NCI-H2171 (cell line): ENCODE measurements at regions not wholly inside any gene's neighbourhood (a gene's known extent, or its start where the extent isn't known, plus 50 kb on each side); places are given as distances from the start of the nearest gene placed in this dataset.
"Not testable (repeated sequence)": the region's sequence is repeated elsewhere in the genome, so short reads cannot be mapped to it uniquely, and the experiment has no call there.

Source experiments
- DNase-seq: peaks from one replicate; lab custom pipeline; 2025; lab: John Stamatoyannopoulos, UW

DNA sequence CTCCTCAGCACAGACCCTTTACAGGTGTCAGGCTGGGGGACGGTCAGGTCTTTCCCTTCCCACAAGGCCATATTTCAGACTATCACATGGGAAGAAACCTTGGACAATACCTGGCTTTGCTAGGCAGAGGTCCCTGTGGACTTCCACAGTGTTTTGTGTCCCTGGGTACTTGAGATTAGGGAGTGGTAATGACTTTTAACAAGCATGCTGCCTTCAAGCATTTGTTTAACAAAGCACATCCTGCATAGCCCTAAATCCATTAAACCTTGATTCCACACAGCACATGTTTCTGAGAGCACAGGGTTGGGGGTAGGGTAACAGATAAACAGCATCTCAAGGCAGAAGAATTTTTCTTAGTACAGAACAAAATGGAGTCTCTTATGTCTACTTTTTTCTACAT, 451.2 kb downstream of the PLOD2 start:
- DNase-seq, result not testable (repeated sequence)

DNA sequence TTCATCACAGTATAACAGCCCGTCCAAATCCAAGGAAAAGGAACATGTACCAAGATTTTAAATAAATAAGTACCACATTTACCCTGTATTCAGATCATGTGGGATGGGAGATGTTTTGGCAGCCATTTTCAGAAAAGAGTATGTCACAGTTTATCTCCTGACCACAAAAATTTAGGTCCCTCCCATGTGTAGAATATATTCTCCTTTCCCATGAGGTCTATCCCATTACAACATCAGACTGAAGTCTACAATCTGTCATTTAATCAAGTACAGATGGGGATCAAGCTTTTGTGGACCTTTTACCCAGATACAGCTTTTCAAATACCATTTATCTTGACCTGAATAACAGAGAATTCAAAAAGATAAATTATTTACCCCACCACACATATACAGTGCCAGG, 444.5 kb downstream of the PLOD2 start:
- DNase-seq, result no peak

DNA sequence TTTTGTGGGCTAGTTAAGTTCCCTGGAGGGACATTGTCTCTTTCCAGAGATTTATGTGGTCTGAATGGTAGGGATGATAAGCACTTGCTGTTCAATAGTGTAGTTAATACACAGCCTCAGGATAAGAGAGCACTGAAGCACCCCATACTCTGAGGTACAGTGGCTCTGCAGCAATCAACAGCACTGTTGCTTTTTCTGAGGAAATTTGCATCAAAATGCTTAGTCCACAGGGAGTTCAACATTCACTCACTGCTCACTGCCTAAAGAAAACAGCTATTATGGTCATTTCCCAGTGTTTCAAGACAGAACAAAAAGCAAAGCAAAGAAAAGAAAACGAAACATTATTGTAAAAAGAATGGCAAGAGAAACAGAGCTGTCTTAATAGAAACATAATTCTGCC, 441.9 kb downstream of the PLOD2 start:
- no peak for DNase-seq

DNA sequence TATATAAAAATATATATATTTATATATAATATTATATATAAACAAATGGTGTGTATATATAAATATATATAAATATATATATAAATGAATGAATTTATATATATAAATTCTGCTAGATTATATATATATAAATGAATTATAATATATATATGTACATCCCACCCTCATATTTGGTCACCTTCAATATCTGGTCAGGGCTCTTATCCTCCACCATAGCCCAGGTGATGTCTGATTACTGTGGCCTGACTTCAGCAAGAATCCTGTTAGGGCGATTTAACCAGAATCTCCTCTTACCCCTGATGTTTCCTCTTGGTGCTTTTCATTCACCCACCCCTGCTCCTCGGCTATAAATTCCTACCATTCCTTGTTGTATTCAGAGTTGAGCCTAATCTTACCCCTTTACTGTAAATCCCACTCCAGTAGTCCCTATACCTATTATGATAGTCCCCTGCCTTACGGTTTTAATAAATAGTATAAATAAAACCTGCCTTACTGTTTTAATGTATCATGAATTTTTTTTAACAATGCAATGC, 439.6 kb downstream of the PLOD2 start:
- no peak for DNase-seq

DNA sequence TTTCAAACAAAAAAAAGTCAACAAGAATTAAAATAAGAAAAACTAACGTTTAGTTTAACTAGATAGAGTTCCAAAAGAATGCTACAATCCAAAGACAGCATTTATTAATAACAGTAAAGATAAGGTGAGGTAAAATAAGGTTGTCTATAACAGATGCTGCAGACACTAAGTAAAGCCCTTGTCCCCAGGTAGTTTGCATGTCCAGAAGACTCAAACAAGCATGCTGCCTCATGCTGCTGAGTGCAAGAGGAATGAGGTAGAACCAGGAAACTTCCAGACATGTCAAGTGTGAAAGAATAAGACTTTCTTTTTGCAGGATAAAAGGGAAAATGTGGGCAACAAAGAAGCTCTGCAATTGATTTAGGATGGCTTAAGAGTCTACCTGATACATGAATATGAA, 439.2 kb downstream of the PLOD2 start:
- no peak for DNase-seq

DNA sequence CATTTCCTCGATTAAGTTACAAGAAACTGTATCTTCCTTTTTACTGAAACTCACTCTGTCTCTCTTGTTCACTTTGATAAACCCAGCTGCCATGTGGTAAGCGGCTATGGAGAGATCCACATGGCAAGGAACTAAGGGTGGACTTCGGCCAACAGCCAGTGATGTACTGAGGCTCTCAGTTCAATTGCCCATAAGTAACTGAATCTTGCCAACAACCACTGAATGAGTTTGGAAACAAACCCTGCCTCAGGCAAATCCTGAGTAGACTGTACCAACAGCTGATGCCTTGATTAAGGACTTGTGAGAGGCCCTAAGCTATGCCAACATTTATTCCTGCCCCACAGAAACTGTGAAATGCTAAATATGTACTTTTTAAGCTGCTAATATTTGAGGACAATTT, 433.5 kb downstream of the PLOD2 start:
- DNase-seq, result no peak

DNA sequence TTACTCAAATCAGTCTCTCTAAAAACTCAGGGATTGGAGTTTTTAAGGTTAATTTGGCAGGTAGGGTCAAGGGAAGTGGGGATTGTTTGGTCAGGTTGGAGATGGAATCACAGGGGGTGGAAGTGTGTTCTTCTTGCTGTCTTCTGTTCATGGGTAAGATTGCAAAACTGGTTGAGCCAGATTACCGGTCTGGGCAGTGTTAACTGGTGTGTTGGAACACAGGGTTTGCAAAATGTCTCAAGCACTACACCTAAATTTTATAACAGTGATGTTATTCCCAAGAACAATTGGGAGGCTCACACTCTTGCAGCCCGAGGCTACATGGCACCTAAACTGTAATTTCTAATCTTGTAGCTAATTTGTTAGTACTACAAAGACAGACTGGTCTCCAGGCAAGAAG, 425.4 kb downstream of the PLOD2 start:
- no peak for DNase-seq

DNA sequence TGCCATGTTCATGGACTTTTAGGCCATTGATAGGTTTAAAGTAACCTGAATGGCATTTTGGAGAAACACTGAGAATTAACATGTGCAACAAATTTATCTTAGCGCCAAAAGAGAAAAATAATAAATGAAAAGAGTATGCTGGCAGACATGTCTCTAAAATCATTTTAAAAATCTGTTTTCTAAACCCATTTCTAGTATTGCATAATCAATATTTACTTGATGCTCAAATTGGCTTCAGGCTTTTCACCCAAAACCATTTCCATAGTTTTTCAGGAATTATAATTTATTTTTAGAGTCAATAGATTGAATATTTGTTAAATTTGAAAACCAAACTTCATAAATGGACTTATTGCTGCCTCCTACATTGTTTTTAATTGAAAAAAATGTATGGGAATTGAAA, 423.0 kb downstream of the PLOD2 start:
- DNase-seq, result no peak

DNA sequence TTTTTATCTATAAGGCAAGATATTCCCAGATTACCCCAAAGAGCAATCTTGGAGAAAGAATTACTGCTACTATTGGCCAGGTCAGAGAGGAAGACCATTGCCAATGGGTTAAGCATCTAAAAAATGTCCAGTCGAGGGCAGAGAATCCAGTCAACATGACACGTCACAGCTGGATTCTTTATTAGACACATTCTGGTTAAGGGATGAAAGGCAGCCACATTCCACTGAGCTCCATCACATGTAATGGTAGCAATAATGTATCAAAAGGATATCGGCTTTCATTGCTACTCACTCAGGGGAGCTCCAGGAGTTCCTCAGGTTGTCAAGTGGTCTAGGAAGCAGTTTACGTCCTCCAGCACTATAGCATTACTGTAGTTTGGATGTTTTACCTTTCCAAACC, 421.1 kb downstream of the PLOD2 start:
- DNase-seq, result no peak

DNA sequence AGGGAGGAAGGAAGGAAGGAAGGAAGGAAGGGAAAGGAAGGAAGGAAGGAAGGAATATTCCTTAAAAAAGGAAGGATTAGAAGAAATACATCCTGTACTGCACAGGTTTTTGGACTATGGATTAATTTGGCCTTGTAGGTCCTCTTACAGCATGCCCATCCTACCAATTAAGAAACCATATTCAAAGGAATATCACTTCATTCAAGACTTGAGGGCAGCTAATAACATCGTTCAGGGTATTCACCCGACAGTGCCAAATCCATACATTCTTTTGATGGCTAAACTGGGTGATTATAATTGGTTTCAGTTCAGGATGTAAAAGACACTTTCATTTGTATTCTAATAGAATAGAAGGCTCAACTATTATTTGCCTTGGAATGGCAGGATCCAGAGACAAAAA, 410.3 kb downstream of the PLOD2 start:
- no peak for DNase-seq

DNA sequence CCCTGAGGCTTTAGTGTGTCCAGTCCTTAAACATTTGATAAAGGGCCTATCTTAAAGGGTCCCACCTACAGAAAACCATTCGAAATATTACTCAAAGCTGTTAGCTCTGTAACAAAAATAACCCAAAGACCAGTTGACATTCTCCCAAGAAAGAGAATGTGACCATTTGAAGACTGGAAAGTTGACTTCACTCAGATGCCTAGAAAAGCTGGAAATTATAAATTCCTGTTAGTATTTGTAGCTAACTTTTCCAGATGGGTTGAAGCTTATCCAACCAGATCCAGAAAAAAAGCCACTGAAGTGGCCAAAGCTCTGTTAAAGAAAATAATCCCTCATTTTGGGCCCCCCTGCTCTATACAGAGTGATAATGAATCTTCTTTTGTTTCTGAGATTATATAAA, 408.4 kb downstream of the PLOD2 start:
- DNase-seq, result no peak

DNA sequence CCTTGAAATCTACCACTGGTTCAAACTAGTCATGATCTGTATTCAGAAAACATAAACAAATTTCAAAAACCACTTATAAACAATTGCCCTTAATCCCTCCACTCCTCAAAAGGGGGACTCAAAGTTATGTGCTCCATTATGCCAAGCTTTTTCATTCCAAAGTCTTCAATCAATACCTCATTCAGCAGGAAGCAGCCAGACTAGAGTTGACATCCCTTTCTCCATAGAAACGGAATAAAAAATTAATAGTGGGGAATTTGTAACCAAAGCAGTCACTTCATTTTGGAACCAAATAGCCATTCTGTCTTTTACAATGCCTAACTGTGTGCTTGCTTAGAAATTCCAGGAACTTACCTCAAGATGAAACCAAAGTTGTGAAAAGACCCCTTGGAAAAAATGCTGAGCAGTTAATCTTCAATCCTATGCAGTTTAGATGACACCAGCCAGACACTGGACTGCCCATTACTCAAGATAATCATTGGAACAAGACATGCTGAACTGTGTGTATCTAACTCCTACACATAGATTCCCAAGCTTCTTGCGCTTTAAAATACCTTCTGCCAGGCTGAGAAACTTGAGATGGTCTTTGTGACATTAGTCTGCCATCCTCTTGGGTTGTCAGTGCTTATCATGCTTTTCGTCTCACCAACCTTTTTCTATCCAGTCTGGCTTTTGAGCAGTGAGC, 406.2 kb downstream of the PLOD2 start:
- DNase-seq, result no peak

DNA sequence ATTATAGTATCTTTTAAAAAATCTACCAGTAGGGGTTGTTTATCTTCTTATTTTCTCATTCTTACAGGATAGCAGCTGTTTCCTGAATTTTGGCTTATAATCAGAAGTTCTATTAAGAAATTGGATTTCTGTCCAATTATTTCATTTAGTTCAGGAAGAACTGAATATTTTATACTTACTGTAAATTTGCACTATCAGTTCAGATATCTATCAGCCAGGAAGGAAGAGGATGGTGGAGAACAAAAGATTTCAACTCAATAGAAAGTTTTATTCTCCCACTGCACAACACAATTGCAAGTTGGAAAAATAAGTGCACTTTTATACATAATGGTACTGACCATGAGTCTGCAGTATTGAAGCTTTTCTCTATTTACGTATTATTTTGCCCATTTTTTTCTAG, 400.9 kb downstream of the PLOD2 start:
- no peak for DNase-seq

DNA sequence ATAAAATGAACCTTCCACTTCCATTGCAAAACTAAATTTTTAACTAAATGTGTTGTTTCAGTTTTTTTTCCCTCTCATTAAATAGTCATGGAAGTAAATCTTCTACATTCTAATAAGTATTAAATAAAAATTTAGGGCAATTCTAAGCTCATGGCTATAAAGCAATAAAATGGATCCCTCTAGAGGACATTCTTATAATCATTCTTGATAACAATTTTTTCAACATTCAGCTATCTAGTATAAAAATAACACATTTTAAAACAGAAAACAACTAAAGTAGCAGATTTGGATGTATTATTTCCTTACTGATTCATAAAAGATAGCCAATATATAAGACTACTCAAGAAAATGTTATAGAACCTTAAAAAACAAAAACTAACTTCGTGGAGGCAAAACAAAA, 393.1 kb downstream of the PLOD2 start:
- DNase-seq, result no peak

DNA sequence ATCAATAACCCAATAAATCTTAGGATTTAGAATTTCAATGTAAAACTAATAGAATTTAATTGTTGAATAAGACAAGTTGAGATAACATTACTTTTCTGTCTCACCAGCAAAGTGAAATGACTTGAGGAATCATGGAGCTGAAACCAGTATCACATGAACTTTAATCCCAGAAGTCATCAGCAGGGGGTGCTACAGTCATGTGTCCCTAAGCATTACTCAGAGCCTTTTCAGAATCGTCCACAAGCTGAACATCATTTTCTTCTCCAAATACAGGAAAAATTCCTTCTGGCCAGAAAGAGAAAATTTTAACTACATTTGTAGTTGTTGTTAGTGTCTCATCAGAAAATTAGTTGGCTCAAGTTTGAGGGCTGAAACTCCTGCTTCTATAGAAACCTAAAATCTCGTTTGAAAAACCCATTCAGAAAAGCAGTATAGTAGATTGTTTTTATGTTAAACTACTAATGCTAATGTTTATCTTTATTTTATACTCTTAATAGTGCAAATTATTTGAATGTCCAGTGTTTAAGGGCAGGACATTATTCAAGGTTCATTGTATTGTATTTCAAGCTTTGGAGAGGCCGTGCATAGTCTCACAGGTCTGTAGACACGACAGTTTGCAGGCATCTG, 384.1 kb downstream of the PLOD2 start:
- no peak for DNase-seq

DNA sequence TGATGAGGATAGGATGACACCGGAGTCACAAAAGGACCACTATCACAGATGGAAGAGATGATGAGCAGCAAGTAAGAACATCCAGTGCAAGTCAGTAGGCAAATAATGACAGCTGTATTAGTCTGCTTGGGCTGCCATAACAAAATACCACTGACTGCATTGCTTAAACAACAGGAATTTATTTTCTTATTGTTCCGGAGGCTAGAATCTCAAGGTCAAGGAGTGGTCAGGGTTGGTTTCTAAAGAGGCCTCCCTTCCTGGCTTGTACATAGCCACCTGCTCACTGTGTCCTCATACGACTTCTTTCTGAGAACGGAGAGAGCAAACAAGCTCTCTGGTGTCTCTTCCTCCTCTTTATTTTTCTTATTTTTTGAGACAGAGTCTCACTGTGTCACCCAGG, 380.7 kb downstream of the PLOD2 start:
- DNase-seq, result no peak

DNA sequence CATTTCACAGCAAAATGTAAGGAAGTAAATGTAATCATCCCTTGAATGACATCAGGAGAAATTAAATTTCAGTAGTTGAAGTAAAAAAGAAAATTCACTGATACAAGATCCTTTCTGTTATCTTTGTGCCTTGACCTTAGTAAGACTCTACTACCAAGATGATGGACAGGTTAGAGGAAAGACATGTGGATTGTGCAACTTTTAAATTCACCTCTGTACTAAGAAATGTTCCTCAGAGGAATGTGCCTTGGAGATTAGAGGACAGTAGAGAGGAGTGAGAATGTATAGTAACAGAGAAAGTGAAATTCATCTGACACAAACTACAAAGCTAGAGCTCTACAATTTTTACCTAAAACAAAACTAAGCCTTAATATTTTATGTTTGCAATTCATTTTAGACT, 375.3 kb downstream of the PLOD2 start:
- no peak for DNase-seq

DNA sequence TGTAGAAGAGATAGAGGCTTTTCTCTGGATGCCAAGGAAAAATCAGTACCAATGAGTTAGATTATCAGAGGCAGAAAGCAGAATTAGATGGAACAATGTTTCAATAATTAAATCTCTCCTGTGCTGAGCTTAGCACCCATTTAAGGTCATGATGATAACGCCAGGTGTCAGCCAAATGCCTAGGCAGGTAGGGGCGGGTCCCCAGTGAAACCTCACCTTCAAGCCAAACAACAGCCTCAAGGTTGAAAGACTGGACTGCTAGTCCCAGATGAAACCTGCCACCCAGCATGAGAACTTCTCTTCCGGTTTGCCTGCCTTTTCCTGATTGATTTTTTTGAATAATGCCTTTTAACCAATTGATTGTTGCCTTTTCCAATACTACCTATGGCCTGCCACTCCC, 363.0 kb downstream of the PLOD2 start:
- no peak for DNase-seq

DNA sequence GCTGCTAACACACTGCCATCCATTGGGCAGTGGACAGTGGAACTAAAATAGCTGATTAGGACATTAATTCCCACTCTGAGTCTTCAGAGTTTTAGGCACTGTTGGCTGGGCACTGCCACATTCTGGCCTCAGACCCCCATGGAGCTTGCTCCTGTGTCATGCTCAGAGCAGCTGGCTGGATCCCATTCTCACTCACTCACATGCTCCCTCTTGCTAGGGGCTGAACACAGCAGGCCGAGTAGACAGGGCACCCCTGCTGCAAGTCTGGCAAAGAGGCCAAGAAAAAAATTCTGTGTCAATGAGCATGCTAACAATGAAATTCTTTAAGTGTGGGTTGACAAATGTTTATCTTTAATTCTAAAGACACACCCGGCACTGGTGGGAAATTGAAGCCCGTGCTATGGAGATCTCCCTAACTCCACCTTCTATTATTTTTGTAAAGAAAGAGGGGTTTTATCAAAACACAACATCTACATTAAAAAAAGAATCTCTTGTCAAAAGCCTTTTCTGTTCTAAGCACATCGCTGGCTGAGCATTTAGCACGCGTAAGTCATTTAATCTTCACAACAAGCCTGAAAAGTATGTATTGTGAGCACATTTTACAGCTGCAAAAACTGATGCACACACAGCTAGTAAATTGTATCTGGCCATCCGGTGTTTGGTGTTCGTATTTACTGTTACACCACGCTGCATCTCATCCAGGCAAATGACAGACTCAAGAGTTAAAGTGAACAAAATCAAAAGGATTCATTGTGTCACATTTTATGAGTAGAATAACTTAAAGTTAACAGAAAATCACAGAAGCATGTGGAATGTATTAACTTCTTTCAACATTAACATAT, 362.1 kb downstream of the PLOD2 start:
- no peak for DNase-seq

DNA sequence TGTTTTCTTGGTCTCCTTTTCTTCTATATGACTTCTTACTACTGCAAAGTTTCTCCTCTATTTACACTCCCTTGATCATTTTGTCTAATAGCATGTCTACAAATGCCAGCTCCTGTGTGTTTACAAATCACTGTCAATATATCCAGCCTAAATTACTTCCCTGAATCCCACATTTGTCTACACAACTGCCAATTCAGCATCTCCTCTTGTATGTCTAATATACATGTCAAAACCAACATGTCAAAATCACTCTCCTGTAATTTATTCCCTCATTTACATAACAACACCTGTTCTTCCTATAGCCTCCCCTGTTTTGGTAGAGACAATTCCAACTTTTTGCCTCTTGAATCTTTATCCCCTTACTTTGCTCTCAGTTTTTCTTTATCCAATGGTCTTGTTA, 359.3 kb downstream of the PLOD2 start:
- DNase-seq, result no peak

DNA sequence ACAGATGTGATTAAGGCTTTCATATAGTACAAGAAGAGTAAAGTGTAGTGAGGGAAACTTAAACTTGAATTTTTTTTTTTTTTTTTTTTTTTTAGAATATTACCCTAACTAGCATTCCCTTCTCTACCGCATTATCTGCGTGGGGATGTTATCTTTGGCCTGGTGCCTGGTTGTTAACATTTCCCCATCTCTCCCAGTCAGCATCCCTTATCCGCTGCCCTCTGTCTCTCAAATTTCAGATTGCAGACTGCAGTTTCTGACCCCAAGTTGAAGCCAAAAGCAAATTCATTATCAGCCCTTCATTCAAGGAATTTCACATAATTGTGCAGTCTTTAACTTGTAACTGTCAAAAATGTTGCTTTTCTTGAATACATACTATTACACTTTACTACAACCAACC, 353.0 kb downstream of the PLOD2 start:
- no peak for DNase-seq

DNA sequence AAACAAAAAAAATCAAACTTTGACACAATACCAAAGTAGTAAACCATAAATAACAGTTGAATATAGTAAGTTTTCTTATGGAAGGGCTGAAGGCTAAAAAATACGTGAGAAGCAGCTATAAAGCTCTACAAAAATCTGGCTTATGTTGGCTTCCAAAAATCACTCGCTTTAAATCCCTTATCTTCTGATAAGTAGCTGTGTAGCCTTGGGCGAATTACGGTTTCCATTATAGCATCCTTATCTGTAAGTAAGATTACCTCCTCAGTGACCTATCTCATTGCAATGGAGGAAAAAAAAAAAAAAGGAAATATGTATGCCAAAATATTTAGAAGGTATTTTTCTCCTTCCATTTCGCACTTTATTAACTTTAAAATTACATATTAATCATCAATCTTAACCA, 348.6 kb downstream of the PLOD2 start:
- DNase-seq, result no peak
